ENCODE measurements at regions not wholly inside any gene's neighbourhood (a gene's known extent, or its start where the extent isn't known, plus 50 kb on each side); places are given as distances from the start of the nearest gene placed in this dataset.

DNA sequence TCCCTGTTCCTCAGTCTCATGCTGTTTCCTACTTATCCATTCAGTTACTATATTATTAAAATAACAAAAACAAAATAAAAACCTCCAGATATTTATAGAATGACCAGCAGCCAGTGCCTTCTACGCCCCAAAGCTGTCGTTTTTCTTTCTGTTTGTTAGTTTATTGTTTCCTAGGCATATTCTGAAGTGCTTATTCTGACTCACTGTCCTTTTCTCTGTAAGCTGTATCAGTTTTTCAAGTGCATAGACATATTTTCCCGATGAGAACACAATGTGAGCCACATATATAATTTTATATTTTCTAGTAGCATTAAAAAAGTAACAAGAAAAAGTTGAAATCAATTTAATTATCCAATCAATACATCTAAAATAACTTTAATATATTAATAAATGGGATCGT lies 2158.6 kb upstream of the TENM3 start:
- no peaks in the 10 kb centered on the region for H3K9me3 ChIP-seq (ENCODE audit: severe bottlenecking)
- DNase-seq (ENCODE audit: low spot score) (no peak), ATAC-seq (ENCODE audit: low read depth) (no peak)
- TF ChIP-seq, protein P1, sequence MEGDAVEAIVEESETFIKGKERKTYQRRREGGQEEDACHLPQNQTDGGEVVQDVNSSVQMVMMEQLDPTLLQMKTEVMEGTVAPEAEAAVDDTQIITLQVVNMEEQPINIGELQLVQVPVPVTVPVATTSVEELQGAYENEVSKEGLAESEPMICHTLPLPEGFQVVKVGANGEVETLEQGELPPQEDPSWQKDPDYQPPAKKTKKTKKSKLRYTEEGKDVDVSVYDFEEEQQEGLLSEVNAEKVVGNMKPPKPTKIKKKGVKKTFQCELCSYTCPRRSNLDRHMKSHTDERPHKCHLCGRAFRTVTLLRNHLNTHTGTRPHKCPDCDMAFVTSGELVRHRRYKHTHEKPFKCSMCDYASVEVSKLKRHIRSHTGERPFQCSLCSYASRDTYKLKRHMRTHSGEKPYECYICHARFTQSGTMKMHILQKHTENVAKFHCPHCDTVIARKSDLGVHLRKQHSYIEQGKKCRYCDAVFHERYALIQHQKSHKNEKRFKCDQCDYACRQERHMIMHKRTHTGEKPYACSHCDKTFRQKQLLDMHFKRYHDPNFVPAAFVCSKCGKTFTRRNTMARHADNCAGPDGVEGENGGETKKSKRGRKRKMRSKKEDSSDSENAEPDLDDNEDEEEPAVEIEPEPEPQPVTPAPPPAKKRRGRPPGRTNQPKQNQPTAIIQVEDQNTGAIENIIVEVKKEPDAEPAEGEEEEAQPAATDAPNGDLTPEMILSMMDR (IDR thresholded peaks at IDR 0.05; ENCODE audit: poor library complexity, severe bottlenecking), result no peak
- H3K27ac ChIP-seq (ENCODE audit: poor library complexity, severe bottlenecking), result no peak overlapping the region
- no peaks in the 10 kb centered on the region for H3K36me3 ChIP-seq (ENCODE audit: low read depth)
- no peak overlapping the region for H3K4me3 ChIP-seq (ENCODE audit: severe bottlenecking)
- H3K4me1 ChIP-seq (ENCODE audit: insufficient read depth, poor library complexity, severe bottlenecking), result no peaks in the 10 kb centered on the region
- H3K27me3 ChIP-seq (ENCODE audit: insufficient read depth, poor library complexity, severe bottlenecking), result no peaks in the 10 kb centered on the region

DNA sequence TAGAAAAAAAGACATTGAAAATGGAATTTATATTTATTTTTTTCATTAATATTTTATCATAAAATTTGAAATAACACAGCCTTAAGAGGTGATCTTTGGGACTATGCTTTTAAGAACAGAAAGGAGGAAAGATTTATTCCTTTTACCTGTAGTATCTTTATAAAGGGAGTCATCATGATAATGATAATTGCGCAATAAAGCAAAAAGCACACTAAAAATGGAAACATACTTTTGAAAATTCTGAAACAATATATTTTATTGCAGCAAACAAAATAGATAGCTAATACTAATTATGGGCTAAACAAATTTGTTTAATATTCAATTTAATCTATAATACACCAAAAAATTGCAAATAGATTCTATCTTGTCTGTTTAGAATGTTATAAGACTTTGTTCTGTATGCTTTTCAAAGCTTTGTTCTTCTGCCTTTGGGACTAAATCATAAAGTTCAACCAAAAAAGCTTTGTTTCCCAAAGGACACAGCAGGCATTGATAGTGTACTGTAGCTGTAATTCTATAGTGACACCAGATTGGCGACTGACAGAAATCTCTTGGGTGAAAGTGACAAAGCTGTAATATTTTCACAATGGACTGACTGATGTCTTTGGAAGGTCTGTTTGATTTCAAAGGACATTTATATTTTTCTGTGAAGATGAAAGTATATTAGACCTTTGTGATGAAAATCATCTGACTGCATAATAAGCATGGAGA lies 2156.6 kb upstream of the TENM3 start:
- no peaks in the 10 kb centered on the region for H3K4me1 ChIP-seq (ENCODE audit: insufficient read depth, poor library complexity, severe bottlenecking)
- TF ChIP-seq, protein P1 (IDR thresholded peaks at IDR 0.05; ENCODE audit: poor library complexity, severe bottlenecking), result no peak
- H3K27ac ChIP-seq (ENCODE audit: poor library complexity, severe bottlenecking), result no peak overlapping the region
- H3K36me3 ChIP-seq (ENCODE audit: low read depth), result no peaks in the 10 kb centered on the region
- H3K27me3 ChIP-seq (ENCODE audit: insufficient read depth, poor library complexity, severe bottlenecking), result no peaks in the 10 kb centered on the region
- no peaks in the 10 kb centered on the region for H3K9me3 ChIP-seq (ENCODE audit: severe bottlenecking)
- DNase-seq (ENCODE audit: low spot score) (no peak), ATAC-seq (ENCODE audit: low read depth) (no peak)
- H3K4me3 ChIP-seq (ENCODE audit: severe bottlenecking), result no peak overlapping the region

GRCh38 chr4:180098586-180098985 lies 2144.6 kb upstream of the TENM3 start:
- no peak overlapping the region for H3K4me3 ChIP-seq (ENCODE audit: severe bottlenecking)
- ATAC-seq (ENCODE audit: low read depth), result no peak
- H3K4me1 ChIP-seq (ENCODE audit: insufficient read depth, poor library complexity, severe bottlenecking), result no peaks in the 10 kb centered on the region
- no peaks in the 10 kb centered on the region for H3K36me3 ChIP-seq (ENCODE audit: low read depth)
- TF ChIP-seq, protein P1 (IDR thresholded peaks at IDR 0.05; ENCODE audit: poor library complexity, severe bottlenecking), result no peak
- no peak overlapping the region for H3K27ac ChIP-seq (ENCODE audit: poor library complexity, severe bottlenecking)
- DNase-seq (ENCODE audit: low spot score), result no peak
- peaks cover 2% of the 10 kb centered on the region for H3K9me3 ChIP-seq (ENCODE audit: severe bottlenecking)
- H3K27me3 ChIP-seq (ENCODE audit: insufficient read depth, poor library complexity, severe bottlenecking), result no peaks in the 10 kb centered on the region

- Histone ChIP-seq H3K4me1 (ENCODE audit: insufficient read depth, poor library complexity, severe bottlenecking) (no peaks in the 10 kb centered on the region), H3K36me3 (ENCODE audit: low read depth) (no peaks in the 10 kb centered on the region), H3K9me3 (ENCODE audit: severe bottlenecking) (peaks cover 2% of the 10 kb centered on the region), H3K27ac (ENCODE audit: poor library complexity, severe bottlenecking) (no peak overlapping the region), H3K4me3 (ENCODE audit: severe bottlenecking) (no peak overlapping the region), H3K27me3 (ENCODE audit: insufficient read depth, poor library complexity, severe bottlenecking) (no peaks in the 10 kb centered on the region)
- no peak for ATAC-seq (ENCODE audit: low read depth)
- no peak for DNase-seq (ENCODE audit: low spot score)
- TF ChIP-seq, protein P1 (IDR thresholded peaks at IDR 0.05; ENCODE audit: poor library complexity, severe bottlenecking), result no peak
Observed at GRCh38 chr4:180099957-180100356, 2143.2 kb upstream of the TENM3 start.

All from RWPE2 (cell line).